GM18508 (cell line): ENCODE measurements at regions not wholly inside any gene's neighbourhood (a gene's known extent, or its start where the extent isn't known, plus 50 kb on each side); places are given as distances from the start of the nearest gene placed in this dataset.

ENCODE experiments used
- ATAC-seq: cut with Tn5 transposase; IDR thresholded peaks from one replicate; pipeline ENCODE4 v1.9.1; 2021; ENCODE audit warnings: moderate number of reproducible peaks; ENCODE audit not compliant: insufficient read depth, unreplicated experiment

- no peak for ATAC-seq
Observed at GRCh38 chr6:54706844-54707605, 139.5 kb upstream of the FAM83B start.

GRCh38 chr6:54710456-54710855 lies 136.1 kb upstream of the FAM83B start:
- ATAC-seq: no peak

- no peak for ATAC-seq
Observed at GRCh38 chr6:54716010-54716409, 130.6 kb upstream of the FAM83B start.

- no peak for ATAC-seq
Observed at GRCh38 chr6:54716877-54717276, 129.7 kb upstream of the FAM83B start.

GRCh38 chr6:54717849-54718455 lies 128.6 kb upstream of the FAM83B start:
- ATAC-seq: peak; percentile 84

- no peak for ATAC-seq
Observed at GRCh38 chr6:54718541-54719023, 128.0 kb upstream of the FAM83B start.

- no peak for ATAC-seq
Observed at GRCh38 chr6:54719131-54719530, 127.4 kb upstream of the FAM83B start.

- no peak for ATAC-seq
Observed at GRCh38 chr6:54719633-54720032, 126.9 kb upstream of the FAM83B start.

- no peak for ATAC-seq
Observed at GRCh38 chr6:54722328-54722727, 124.2 kb upstream of the FAM83B start.

- ATAC-seq: no peak
Observed at GRCh38 chr6:54729716-54730115, 116.9 kb upstream of the FAM83B start.

- no peak for ATAC-seq
Observed at GRCh38 chr6:54730767-54731630, 115.6 kb upstream of the FAM83B start.

- ATAC-seq: no peak
Observed at GRCh38 chr6:54737247-54737646, 109.3 kb upstream of the FAM83B start.

GRCh38 chr6:54747955-54748354 lies 98.6 kb upstream of the FAM83B start:
- no peak for ATAC-seq

- no peak for ATAC-seq
Observed at GRCh38 chr6:54754406-54754805, 92.2 kb upstream of the FAM83B start.

- ATAC-seq: no peak
Observed at GRCh38 chr6:54758340-54758739, 88.2 kb upstream of the FAM83B start.

GRCh38 chr6:54768494-54768893 lies 78.1 kb upstream of the FAM83B start:
- ATAC-seq: no peak

GRCh38 chr6:54770328-54770727 lies 76.2 kb upstream of the FAM83B start:
- no peak for ATAC-seq

- no peak for ATAC-seq
Observed at GRCh38 chr6:54771968-54772367, 74.6 kb upstream of the FAM83B start.

- no peak for ATAC-seq
Observed at GRCh38 chr6:54772610-54773009, 74.0 kb upstream of the FAM83B start.

- no peak for ATAC-seq
Observed at GRCh38 chr6:54775576-54775975, 71.0 kb upstream of the FAM83B start.

- ATAC-seq: no peak
Observed at GRCh38 chr6:54776891-54777290, 69.7 kb upstream of the FAM83B start.
